Endometrium (tissue), 2 donors: ENCODE measurements at regions not wholly inside any gene's neighbourhood (a gene's known extent, or its start where the extent isn't known, plus 50 kb on each side); places are given as distances from the start of the nearest gene placed in this dataset.
"Not testable (repeated sequence)": the region's sequence is repeated elsewhere in the genome, so short reads cannot be mapped to it uniquely, and the experiment has no call there.

Experiments used
- FAIRE-seq: peaks from 2 replicates; lab custom pipeline; 2012; peaks lifted over from hg19 to GRCh38; lab: Jason Lieb, UNC
- donor health status: control.
- donor health status: control.

GRCh38 chr13:61878565-61878964 lies 462.9 kb upstream of the PCDH20 start:
- FAIRE-seq, result not testable (repeated sequence)

- no peak for FAIRE-seq
These were observed 459.4 kb upstream of the PCDH20 start for GRCh38 chr13:61874970-61875579.

GRCh38 chr13:61873717-61874116 lies 458.1 kb upstream of the PCDH20 start:
- no peak for FAIRE-seq

GRCh38 chr13:61857198-61857597 lies 441.5 kb upstream of the PCDH20 start:
- no peak for FAIRE-seq

GRCh38 chr13:61852116-61852619 lies 436.5 kb upstream of the PCDH20 start:
- no peak for FAIRE-seq

GRCh38 chr13:61850794-61851193 lies 435.1 kb upstream of the PCDH20 start:
- FAIRE-seq, result no peak

- FAIRE-seq, result no peak
These were observed 422.9 kb upstream of the PCDH20 start for GRCh38 chr13:61838568-61838967.

- FAIRE-seq, result no peak
These were observed 417.6 kb upstream of the PCDH20 start for GRCh38 chr13:61833228-61833627.

GRCh38 chr13:61831026-61831425 lies 415.4 kb upstream of the PCDH20 start:
- FAIRE-seq, result no peak

- FAIRE-seq, result no peak
These were observed 414.8 kb upstream of the PCDH20 start for GRCh38 chr13:61830475-61830874.

- FAIRE-seq, result no peak
These were observed 408.5 kb upstream of the PCDH20 start for GRCh38 chr13:61824168-61824567.

GRCh38 chr13:61812286-61812685 lies 396.6 kb upstream of the PCDH20 start:
- FAIRE-seq, result no peak

- no peak for FAIRE-seq
These were observed 394.4 kb upstream of the PCDH20 start for GRCh38 chr13:61810065-61810464.

- FAIRE-seq, result no peak
These were observed 381.7 kb upstream of the PCDH20 start for GRCh38 chr13:61797397-61797796.

- FAIRE-seq, result no peak
These were observed 379.9 kb upstream of the PCDH20 start for GRCh38 chr13:61795580-61795979.

- no peak for FAIRE-seq
These were observed 363.8 kb upstream of the PCDH20 start for GRCh38 chr13:61779456-61779855.

- FAIRE-seq, result no peak
These were observed 362.9 kb upstream of the PCDH20 start for GRCh38 chr13:61778531-61778930.

- no peak for FAIRE-seq
These were observed 362.2 kb upstream of the PCDH20 start for GRCh38 chr13:61777899-61778298.

GRCh38 chr13:61777271-61777670 lies 361.6 kb upstream of the PCDH20 start:
- no peak for FAIRE-seq

GRCh38 chr13:61774903-61775302 lies 359.3 kb upstream of the PCDH20 start:
- no peak for FAIRE-seq

GRCh38 chr13:61770681-61771080 lies 355.0 kb upstream of the PCDH20 start:
- no peak for FAIRE-seq

GRCh38 chr13:61768175-61768574 lies 352.5 kb upstream of the PCDH20 start:
- FAIRE-seq, result no peak

- FAIRE-seq, result no peak
These were observed 351.0 kb upstream of the PCDH20 start for GRCh38 chr13:61766667-61767058.

GRCh38 chr13:61765940-61766666 lies 350.5 kb upstream of the PCDH20 start:
- no peak for FAIRE-seq
